Activated CD8-positive, alpha-beta memory T cell treated with anti-CD3 and anti-CD28 coated beads for 48 hours (primary cell): ENCODE measurements at regions not wholly inside any gene's neighbourhood (a gene's known extent, or its start where the extent isn't known, plus 50 kb on each side); places are given as distances from the start of the nearest gene placed in this dataset.

Source experiments
- DNase-seq, 3 experiments: peaks; one replicate each; pipeline ENCODE4 v3.0.0-alpha.2; 2020; ENCODE audit warnings: low read depth in 2 of 3, low spot score in 2 of 3

GRCh38 chr12:107973950-107974349 is 155.1 kb upstream of the WSCD2 start:
- DNase-seq, result no peak

- no peak for DNase-seq
Observed at GRCh38 chr12:107976331-107976730, 152.8 kb upstream of the WSCD2 start.

GRCh38 chr12:107978201-107978600 is 150.9 kb upstream of the WSCD2 start:
- no peak for DNase-seq

- no peak for DNase-seq
Observed at GRCh38 chr12:107978641-107979040, 150.4 kb upstream of the WSCD2 start.

- no peak for DNase-seq
Observed at GRCh38 chr12:107983756-107984472, 145.2 kb upstream of the WSCD2 start.

GRCh38 chr12:107984973-107985372 is 144.1 kb upstream of the WSCD2 start:
- DNase-seq, result no peak

- no peak for DNase-seq
Observed at GRCh38 chr12:107986183-107986582, 142.9 kb upstream of the WSCD2 start.

- DNase-seq, result peak in 1 of 3 experiments; percentile 1
Observed at GRCh38 chr12:107990325-107990724, 138.8 kb upstream of the WSCD2 start.

GRCh38 chr12:107992029-107992428 is 137.1 kb upstream of the WSCD2 start:
- no peak for DNase-seq

- DNase-seq, result no peak
Observed at GRCh38 chr12:107992870-107993451, 136.1 kb upstream of the WSCD2 start.

GRCh38 chr12:107998863-107999262 is 130.2 kb upstream of the WSCD2 start:
- no peak for DNase-seq

GRCh38 chr12:108000111-108000510 is 129.0 kb upstream of the WSCD2 start:
- DNase-seq, result no peak

GRCh38 chr12:108004319-108004718 is 124.8 kb upstream of the WSCD2 start:
- no peak for DNase-seq

- no peak for DNase-seq
Observed at GRCh38 chr12:108008163-108008905, 120.8 kb upstream of the WSCD2 start.

GRCh38 chr12:108009442-108010070 is 119.5 kb upstream of the WSCD2 start:
- no peak for DNase-seq

GRCh38 chr12:108016022-108016564 is 113.0 kb upstream of the WSCD2 start:
- no peak for DNase-seq

- no peak for DNase-seq
Observed at GRCh38 chr12:108017472-108018057, 111.5 kb upstream of the WSCD2 start.

GRCh38 chr12:108019862-108020261 is 109.2 kb upstream of the WSCD2 start:
- DNase-seq, result no peak

- no peak for DNase-seq
Observed at GRCh38 chr12:108021141-108021540, 107.9 kb upstream of the WSCD2 start.

- DNase-seq, result no peak
Observed at GRCh38 chr12:108021949-108022522, 107.1 kb upstream of the WSCD2 start.
